ENCODE measurements at regions not wholly inside any gene's neighbourhood (a gene's known extent, or its start where the extent isn't known, plus 50 kb on each side); places are given as distances from the start of the nearest gene placed in this dataset.

GRCh38 chr4:156312261-156312847 is 358.7 kb upstream of the CTSO start:
- no peak for DNase-seq
- Histone ChIP-seq H3K9ac (ENCODE audit: low read depth in 2 of 2, low read length in 2 of 2) (no peak overlapping the region), H3K4me1 (no peaks in the 10 kb centered on the region), H3K36me3 (no peaks in the 10 kb centered on the region), H3K27me3 (no peaks in the 10 kb centered on the region), H3K4me3 (no peak overlapping the region), H3K27ac (no peak overlapping the region), H3K9me3 (no peaks in the 10 kb centered on the region)
- intact Hi-C loops (cut with DNase I) = no loop called here
- no peak for TF ChIP-seq CTCF (IDR thresholded peaks at IDR 0.05)

GRCh38 chr4:156309031-156309430 is 355.4 kb upstream of the CTSO start:
- Histone ChIP-seq H3K9me3 (no peaks in the 10 kb centered on the region), H3K4me1 (no peaks in the 10 kb centered on the region), H3K27me3 (no peaks in the 10 kb centered on the region), H3K36me3 (no peaks in the 10 kb centered on the region), H3K27ac (no peak overlapping the region), H3K4me3 (no peak overlapping the region), H3K9ac (ENCODE audit: low read depth in 2 of 2, low read length in 2 of 2) (no peak overlapping the region)
- DNase-seq = no peak
- TF ChIP-seq CTCF (IDR thresholded peaks at IDR 0.05) = no peak
- intact Hi-C loops (cut with DNase I) = no loop called here

- no peak overlapping the region for H3K4me3 ChIP-seq
- DNase-seq = no peak
- intact Hi-C loops (cut with DNase I) = no loop called here
- TF ChIP-seq CTCF (IDR thresholded peaks at IDR 0.05) = no peak
- no peaks in the 10 kb centered on the region for H3K27me3 ChIP-seq
- H3K4me1 ChIP-seq = no peaks in the 10 kb centered on the region
- no peak overlapping the region for H3K9ac ChIP-seq (ENCODE audit: low read depth in 2 of 2, low read length in 2 of 2)
- H3K36me3 ChIP-seq = no peaks in the 10 kb centered on the region
- H3K27ac ChIP-seq = no peak overlapping the region
- H3K9me3 ChIP-seq = no peaks in the 10 kb centered on the region
Observed at GRCh38 chr4:156303708-156304107, 350.0 kb upstream of the CTSO start.

- DNase-seq = no peak
- no peaks in the 10 kb centered on the region for H3K27me3 ChIP-seq
- H3K9ac ChIP-seq (ENCODE audit: low read depth in 2 of 2, low read length in 2 of 2) = no peak overlapping the region
- no peaks in the 10 kb centered on the region for H3K9me3 ChIP-seq
- no peak overlapping the region for H3K27ac ChIP-seq
- H3K36me3 ChIP-seq = no peaks in the 10 kb centered on the region
- TF ChIP-seq CTCF (IDR thresholded peaks at IDR 0.05) = no peak
- intact Hi-C loops (cut with DNase I) = loop anchor here (10.0 kb wide), 1 partner anchor 377 kb away; no protein-coding TSS in a partner anchor
- no peaks in the 10 kb centered on the region for H3K4me1 ChIP-seq
- no peak overlapping the region for H3K4me3 ChIP-seq
Observed at GRCh38 chr4:156298230-156298629, 344.6 kb upstream of the CTSO start.

GRCh38 chr4:156295676-156296195 is 342.1 kb upstream of the CTSO start:
- Histone ChIP-seq H3K9ac (ENCODE audit: low read depth in 2 of 2, low read length in 2 of 2) (no peak overlapping the region), H3K4me1 (no peaks in the 10 kb centered on the region), H3K36me3 (no peaks in the 10 kb centered on the region), H3K4me3 (no peak overlapping the region), H3K9me3 (no peaks in the 10 kb centered on the region), H3K27ac (no peak overlapping the region), H3K27me3 (no peaks in the 10 kb centered on the region)
- TF ChIP-seq CTCF (IDR thresholded peaks at IDR 0.05) = no peak
- DNase-seq = no peak
- intact Hi-C loops (cut with DNase I) = loop anchor here (10.0 kb wide), 1 partner anchor 379 kb away; no protein-coding TSS in a partner anchor
